ENCODE measurements at regions not wholly inside any gene's neighbourhood (a gene's known extent, or its start where the extent isn't known, plus 50 kb on each side); places are given as distances from the start of the nearest gene placed in this dataset.

GRCh38 chr13:63954683-63955082 is 2539.0 kb upstream of the PCDH20 start:
- H3F3A ChIP-seq (replicated peaks; ENCODE audit: low read depth) = no peaks in the 10 kb centered on the region
- H3K4me2 ChIP-seq = no peak overlapping the region
- Mint-ChIP-seq H3K4me3 (no peak overlapping the region), H3K9me3 (peaks cover 3% of the 10 kb centered on the region; the same call in 1 of the 3 replicates), H3K27ac (no peak overlapping the region), H3K36me3 (ENCODE audit: low read depth) (no peaks in the 10 kb centered on the region; the same call in 2 of the 3 replicates), H3K4me1 (no peaks in the 10 kb centered on the region), H3K27me3 (ENCODE audit: insufficient read depth, low read depth, poor library complexity) (no peaks in the 10 kb centered on the region)
- no peaks in the 10 kb centered on the region for H3K9me2 ChIP-seq (ENCODE audit: insufficient read depth)
- H3K79me2 ChIP-seq (replicated peaks; ENCODE audit: insufficient read depth) = no peaks in the 10 kb centered on the region
- peak overlapping the region; percentile 73; the same call in 1 of the 2 replicates for H2AFZ ChIP-seq
- no peak overlapping the region for H3K4me3 ChIP-seq
- TF ChIP-seq, protein P1, sequence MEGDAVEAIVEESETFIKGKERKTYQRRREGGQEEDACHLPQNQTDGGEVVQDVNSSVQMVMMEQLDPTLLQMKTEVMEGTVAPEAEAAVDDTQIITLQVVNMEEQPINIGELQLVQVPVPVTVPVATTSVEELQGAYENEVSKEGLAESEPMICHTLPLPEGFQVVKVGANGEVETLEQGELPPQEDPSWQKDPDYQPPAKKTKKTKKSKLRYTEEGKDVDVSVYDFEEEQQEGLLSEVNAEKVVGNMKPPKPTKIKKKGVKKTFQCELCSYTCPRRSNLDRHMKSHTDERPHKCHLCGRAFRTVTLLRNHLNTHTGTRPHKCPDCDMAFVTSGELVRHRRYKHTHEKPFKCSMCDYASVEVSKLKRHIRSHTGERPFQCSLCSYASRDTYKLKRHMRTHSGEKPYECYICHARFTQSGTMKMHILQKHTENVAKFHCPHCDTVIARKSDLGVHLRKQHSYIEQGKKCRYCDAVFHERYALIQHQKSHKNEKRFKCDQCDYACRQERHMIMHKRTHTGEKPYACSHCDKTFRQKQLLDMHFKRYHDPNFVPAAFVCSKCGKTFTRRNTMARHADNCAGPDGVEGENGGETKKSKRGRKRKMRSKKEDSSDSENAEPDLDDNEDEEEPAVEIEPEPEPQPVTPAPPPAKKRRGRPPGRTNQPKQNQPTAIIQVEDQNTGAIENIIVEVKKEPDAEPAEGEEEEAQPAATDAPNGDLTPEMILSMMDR (conservative IDR thresholded peaks at IDR 0.05; ENCODE audit: low read depth in 2 of 2) = peak; percentile 43 to 59; a peak in 3 of 4 replicates
- no peak for TF ChIP-seq EZH2 (IDR thresholded peaks at IDR 0.05; ENCODE audit: low read depth, unreplicated experiment)
- no peak for TF ChIP-seq CREB1 (CRISPR knock-in tag; IDR thresholded peaks at IDR 0.05; ENCODE audit: low read depth)
- no peak for TF ChIP-seq ZNF114 (CRISPR knock-in tag; IDR thresholded peaks at IDR 0.05)
- no peak for TF ChIP-seq POLR2AphosphoS5 (IDR thresholded peaks at IDR 0.05; ENCODE audit: low read depth)
- no peak for TF ChIP-seq ETS1 (IDR thresholded peaks at IDR 0.05)
- H3K4me1 ChIP-seq (ENCODE audit: insufficient read depth) = no peaks in the 10 kb centered on the region
- H4K20me1 ChIP-seq (replicated peaks; ENCODE audit: insufficient read depth) = no peaks in the 10 kb centered on the region
- H3K36me3 ChIP-seq (ENCODE audit: insufficient read depth) = no peaks in the 10 kb centered on the region
- H3K27me3 ChIP-seq (ENCODE audit: insufficient read depth) = no peaks in the 10 kb centered on the region
- DNase-seq (ENCODE audit: low spot score) (peak; percentile 42), ATAC-seq (peak; percentile 76)
- H3K27ac ChIP-seq (ENCODE audit: low read depth) = no peak overlapping the region

GRCh38 chr13:63948045-63948444 is 2532.4 kb upstream of the PCDH20 start:
- Histone ChIP-seq H3K79me2 (replicated peaks; ENCODE audit: insufficient read depth) (no peaks in the 10 kb centered on the region), H3K27me3 (ENCODE audit: insufficient read depth) (no peaks in the 10 kb centered on the region), H3K4me1 (ENCODE audit: insufficient read depth) (no peaks in the 10 kb centered on the region), H2AFZ (no peak overlapping the region), H3K27ac (ENCODE audit: low read depth) (no peak overlapping the region), H3K9me2 (ENCODE audit: insufficient read depth) (no peaks in the 10 kb centered on the region), H3F3A (replicated peaks; ENCODE audit: low read depth) (no peaks in the 10 kb centered on the region), H3K36me3 (ENCODE audit: insufficient read depth) (no peaks in the 10 kb centered on the region), H3K4me2 (no peak overlapping the region), H4K20me1 (replicated peaks; ENCODE audit: insufficient read depth) (no peaks in the 10 kb centered on the region), H3K4me3 (no peak overlapping the region)
- Mint-ChIP-seq H3K4me1 (no peaks in the 10 kb centered on the region), H3K9me3 (no peaks in the 10 kb centered on the region; the same call in 2 of the 3 replicates), H3K27me3 (ENCODE audit: insufficient read depth, low read depth, poor library complexity) (no peaks in the 10 kb centered on the region), H3K36me3 (ENCODE audit: low read depth) (no peaks in the 10 kb centered on the region), H3K4me3 (no peak overlapping the region), H3K27ac (no peak overlapping the region)
- DNase-seq (ENCODE audit: low spot score) = no peak
- TF ChIP-seq POLR2AphosphoS5 (IDR thresholded peaks at IDR 0.05; ENCODE audit: low read depth) (no peak), CREB1 (CRISPR knock-in tag; IDR thresholded peaks at IDR 0.05; ENCODE audit: low read depth) (no peak), ETS1 (IDR thresholded peaks at IDR 0.05) (no peak), EZH2phosphoT487 (IDR thresholded peaks at IDR 0.05; ENCODE audit: unreplicated experiment) (no peak), ZNF331 (CRISPR knock-in tag; IDR thresholded peaks at IDR 0.05; ENCODE audit: low read depth) (no peak)
- no peak for ATAC-seq

Data from GM23338 (cell line).